ENCODE measurements at regions not wholly inside any gene's neighbourhood (a gene's known extent, or its start where the extent isn't known, plus 50 kb on each side); places are given as distances from the start of the nearest gene placed in this dataset.

GRCh38 chr10:128630787-128631252, 504.6 kb upstream of the MKI67 start:
- no peak for DNase-seq

GRCh38 chr10:128631801-128632241, 505.6 kb upstream of the MKI67 start:
- no peak for DNase-seq

- DNase-seq: no peak
These were observed 506.5 kb upstream of the MKI67 start for GRCh38 chr10:128632694-128633093.

GRCh38 chr10:128633864-128634540, 507.8 kb upstream of the MKI67 start:
- no peak for DNase-seq

GRCh38 chr10:128642023-128642422, 515.8 kb upstream of the MKI67 start:
- no peak for DNase-seq

- no peak for DNase-seq
These were observed 516.3 kb upstream of the MKI67 start for GRCh38 chr10:128642502-128642901.

- no peak for DNase-seq
These were observed 517.4 kb upstream of the MKI67 start for GRCh38 chr10:128643658-128644057.

- no peak for DNase-seq
These were observed 519.3 kb upstream of the MKI67 start for GRCh38 chr10:128645486-128645885.

GRCh38 chr10:128646956-128647355, 520.7 kb upstream of the MKI67 start:
- no peak for DNase-seq

GRCh38 chr10:128657548-128657947, 531.3 kb upstream of the MKI67 start:
- DNase-seq: no peak

- DNase-seq: no peak
These were observed 534.5 kb upstream of the MKI67 start for GRCh38 chr10:128660726-128661125.

GRCh38 chr10:128661404-128662197, 535.4 kb upstream of the MKI67 start:
- no peak for DNase-seq

GRCh38 chr10:128662520-128662919, 536.3 kb upstream of the MKI67 start:
- DNase-seq: no peak

- no peak for DNase-seq
These were observed 538.5 kb upstream of the MKI67 start for GRCh38 chr10:128664729-128665128.

GRCh38 chr10:128675405-128675804, 549.2 kb upstream of the MKI67 start:
- DNase-seq: no peak

GRCh38 chr10:128680116-128680515, 553.9 kb upstream of the MKI67 start:
- DNase-seq: no peak

GRCh38 chr10:128684215-128684614, 558.0 kb upstream of the MKI67 start:
- DNase-seq: no peak

GRCh38 chr10:128686630-128687278, 560.5 kb upstream of the MKI67 start:
- DNase-seq: no peak

GRCh38 chr10:128687408-128687807, 561.2 kb upstream of the MKI67 start:
- no peak for DNase-seq

- DNase-seq: no peak
These were observed 561.8 kb upstream of the MKI67 start for GRCh38 chr10:128687927-128688549.

GRCh38 chr10:128689667-128690066, 563.4 kb upstream of the MKI67 start:
- DNase-seq: no peak

GRCh38 chr10:128693493-128694131, 567.4 kb upstream of the MKI67 start:
- no peak for DNase-seq
